NCI-H187 treated with DMSO at 0.1 percent for 48 hours (cell line): ENCODE measurements at regions not wholly inside any gene's neighbourhood (a gene's known extent, or its start where the extent isn't known, plus 50 kb on each side); places are given as distances from the start of the nearest gene placed in this dataset.

Experiments used
- DNase-seq: peaks from one replicate; lab custom pipeline; 2025; lab: John Stamatoyannopoulos, UW

DNA sequence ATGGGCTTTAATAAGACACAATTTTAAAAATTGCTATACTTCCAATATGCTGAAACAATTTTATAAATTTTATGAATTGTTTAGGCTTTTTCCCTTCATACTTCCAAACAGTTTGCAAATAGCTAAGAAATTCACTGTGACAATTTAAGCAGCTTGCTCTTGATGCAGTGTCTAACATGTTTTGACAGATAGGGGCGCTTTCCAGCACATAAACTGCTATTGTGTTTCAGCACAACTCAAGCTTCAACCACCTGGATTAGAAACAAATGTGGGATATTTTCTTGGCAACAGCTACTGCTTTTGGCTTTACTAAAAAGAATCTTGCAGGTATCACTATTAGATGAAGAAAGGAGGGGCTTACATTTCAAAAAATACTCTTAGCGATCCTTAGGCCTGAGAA lies 565.8 kb upstream of the DPPA4 start:
- no peak for DNase-seq

DNA sequence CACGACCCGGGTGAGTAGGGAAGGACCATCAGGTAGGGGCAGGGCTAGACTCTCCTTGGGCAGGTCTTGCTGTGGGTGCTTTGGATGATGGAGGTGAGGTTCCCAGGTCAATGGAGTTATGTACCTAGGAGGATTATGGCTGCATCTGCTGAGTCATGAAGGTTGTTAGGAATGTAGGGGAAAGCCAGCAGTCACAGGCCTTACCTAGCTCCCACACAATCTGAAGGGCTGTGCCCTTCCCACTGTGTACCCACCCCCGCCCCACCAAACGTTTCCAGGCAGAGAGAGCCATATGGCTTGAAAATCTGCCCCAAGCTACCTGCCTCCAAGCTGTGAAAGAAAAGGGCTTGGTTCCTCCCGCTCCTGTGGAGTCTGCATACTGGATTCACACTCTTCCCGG lies 573.4 kb upstream of the DPPA4 start:
- DNase-seq = no peak

DNA sequence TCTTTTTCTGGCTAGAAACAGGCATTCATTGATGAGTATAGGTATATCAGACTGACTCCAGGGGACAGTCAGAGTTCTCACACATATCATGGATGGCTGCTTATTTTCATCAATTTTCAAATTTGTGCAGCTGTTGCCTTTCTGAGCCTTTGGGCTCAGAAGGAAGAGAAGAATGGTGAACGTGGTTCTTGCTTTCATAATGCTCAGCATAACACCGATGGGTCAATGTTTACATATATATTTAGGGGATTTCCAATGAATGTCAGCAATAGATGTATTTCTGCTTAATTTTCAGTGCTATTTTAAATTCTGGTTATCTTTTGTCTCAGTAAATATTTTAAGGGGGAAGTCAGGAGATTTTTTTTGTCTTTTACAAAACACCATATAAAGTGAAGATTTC lies 581.4 kb upstream of the DPPA4 start:
- no peak for DNase-seq

DNA sequence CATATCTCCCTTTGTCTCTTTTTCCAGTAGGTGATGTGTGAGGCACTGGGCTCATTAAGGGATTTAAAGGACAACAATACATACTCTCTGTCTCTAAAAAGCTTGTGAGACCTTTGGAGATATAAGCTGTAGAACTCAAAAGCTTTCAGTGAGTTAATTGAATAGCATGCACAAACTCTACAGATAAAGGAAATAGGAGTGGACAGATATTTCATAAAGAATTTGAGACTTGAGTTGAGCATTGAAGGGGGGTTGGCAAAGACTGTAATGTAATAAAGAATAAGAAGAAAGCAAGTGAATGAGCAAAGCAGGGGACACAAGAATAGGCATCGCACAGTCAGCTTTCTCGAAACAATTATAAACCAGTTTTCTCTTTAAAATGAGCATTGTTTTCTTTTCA lies 583.4 kb upstream of the DPPA4 start:
- no peak for DNase-seq

DNA sequence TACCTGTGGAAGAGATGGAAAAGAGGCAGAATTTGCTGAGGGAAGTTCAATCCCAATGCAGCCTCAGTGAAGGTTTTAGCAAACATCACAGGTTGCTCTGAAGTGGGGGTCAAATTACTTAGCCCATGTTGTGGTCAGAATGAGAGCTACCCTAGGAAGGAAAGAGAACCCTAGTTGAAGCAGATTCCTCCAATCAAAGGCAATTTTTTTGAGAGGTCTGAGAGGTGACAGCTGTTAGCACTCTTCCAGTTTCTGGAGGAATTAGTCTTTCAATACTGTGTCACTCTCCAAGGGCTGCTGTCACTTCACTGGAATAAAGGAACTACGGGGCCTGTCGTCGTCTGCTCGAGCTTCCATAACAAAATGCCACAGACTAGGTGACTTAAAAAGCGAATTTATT lies 584.2 kb upstream of the DPPA4 start:
- peak; percentile 79 for DNase-seq

DNA sequence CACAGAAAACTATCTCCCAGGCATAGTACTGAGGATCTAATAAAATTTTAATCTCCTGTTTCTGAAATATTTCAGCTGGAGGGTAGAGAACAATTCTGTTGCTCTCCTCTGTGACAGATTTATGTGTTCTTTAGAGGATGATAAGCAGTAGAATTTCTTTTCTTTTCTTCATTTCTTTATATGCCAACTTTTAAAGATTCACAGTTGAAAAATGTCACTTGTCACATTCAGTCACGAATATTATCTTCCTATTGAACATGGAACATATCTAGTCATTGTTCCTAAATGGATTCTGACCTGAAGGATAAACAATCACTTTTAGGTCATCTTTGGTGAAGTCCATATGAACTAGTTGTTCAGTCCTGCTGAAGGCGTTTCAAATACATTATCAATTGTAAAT lies 585.5 kb upstream of the DPPA4 start:
- DNase-seq = no peak

DNA sequence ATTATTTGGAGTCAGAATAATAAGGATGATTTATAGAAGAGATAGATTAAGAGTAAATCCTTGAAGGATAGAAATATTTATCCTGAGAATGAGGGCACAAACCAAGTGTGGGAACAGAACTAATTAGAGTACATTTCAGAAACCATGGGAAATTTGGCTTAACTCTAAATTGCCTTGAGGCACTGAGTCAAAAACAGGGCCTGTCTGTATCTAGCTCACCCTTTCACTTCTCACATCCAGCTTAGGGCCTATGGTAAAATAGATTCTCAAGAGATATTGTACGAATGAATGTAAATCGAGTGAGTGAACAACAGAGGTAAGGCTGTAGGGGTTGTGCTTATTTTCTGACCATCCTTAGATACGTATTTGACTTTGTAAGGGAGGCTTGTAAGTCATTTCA lies 586.1 kb upstream of the DPPA4 start:
- DNase-seq = no peak

DNA sequence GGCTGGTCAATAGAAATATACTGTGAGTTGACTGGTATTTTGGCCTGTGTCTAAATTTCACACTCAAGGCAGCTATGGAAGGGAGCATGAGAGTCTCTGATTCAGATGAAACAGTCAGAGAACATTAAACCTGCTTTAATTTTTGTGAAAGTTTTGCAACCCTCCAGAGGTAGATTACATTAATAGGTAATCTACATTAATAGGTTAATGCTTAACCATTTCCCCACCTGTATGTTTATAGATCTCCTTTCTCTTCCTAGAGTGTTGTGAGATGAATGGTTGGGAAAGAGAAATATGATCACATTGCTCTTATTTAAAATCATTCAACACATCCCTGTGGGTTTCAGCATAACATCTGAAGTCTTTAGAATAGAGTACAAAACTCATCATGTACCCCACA lies 586.9 kb upstream of the DPPA4 start:
- no peak for DNase-seq

DNA sequence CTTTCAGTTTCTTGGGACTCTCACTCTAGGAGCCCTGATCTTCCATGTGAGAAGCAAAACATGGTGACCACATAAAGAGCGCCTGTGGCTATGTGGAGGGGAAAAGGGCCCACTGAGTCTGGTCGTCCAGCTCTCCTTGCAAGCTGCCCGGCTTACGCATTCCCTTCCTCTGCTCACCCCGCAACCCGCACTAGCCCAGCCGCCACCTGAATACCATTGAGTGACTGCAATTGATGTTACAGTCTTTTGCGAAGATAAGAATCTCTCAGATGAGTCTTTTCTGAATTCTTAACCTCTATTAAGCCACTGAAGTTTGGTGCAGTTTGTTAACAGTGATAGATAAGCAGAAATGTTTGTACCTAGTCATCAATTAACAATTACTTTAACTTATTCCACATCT lies 589.0 kb upstream of the DPPA4 start:
- DNase-seq = no peak

DNA sequence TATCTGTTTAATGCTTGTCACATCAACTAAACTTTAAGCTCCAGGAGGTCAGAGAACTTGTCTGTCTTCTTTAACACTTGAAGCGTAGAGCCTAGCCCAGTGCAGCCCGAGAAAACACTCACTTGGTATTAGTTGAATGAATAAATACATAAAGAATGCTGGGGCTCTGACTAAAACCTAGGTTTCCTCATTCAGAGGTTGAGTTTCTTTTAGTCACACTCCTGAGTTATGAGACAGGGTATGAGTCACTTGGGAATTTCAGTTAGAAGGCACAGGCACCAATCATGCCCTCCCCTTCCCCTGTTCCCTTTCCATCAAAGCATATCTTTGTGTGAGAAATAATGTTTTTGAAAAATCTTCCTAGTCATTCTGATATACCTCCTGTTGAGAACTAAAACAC lies 589.8 kb upstream of the DPPA4 start:
- no peak for DNase-seq

DNA sequence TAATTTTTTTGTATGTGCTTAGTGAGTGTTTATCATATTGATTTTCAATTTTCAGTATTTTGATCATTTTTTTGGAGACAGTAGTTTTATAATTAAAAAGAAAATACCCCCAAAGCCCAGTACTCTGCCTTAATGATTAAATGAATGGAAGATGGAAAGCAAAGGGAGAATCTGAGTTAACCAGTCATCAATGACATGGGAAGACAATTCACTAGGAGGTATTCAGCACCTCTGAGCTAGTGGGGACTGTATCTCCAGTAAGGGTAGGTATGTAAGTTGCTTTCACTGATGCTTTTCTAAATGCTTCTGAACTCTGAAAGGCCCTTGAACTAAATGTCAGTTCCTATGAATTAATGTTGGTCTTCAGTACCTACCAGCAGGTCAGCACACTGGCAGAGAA lies 590.4 kb upstream of the DPPA4 start:
- no peak for DNase-seq

DNA sequence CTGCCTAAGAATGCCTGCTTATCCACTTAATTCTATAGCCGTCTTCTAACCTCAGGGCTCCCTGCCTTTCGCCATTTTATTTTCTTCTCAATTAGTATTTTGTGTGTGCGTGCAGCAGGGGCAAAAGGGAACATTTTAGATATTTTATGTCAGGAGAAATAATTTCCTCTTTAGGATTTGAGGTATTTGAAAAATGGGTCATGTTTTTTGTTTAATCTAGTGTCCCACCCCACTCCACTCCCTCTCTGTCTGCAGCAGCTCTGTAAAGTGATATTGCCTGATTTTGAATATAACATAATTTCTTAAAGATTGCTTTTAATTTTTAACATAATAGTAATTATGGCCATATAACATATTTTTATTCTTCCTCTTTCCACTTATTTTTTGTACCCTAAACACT lies 593.2 kb upstream of the DPPA4 start:
- DNase-seq = no peak

DNA sequence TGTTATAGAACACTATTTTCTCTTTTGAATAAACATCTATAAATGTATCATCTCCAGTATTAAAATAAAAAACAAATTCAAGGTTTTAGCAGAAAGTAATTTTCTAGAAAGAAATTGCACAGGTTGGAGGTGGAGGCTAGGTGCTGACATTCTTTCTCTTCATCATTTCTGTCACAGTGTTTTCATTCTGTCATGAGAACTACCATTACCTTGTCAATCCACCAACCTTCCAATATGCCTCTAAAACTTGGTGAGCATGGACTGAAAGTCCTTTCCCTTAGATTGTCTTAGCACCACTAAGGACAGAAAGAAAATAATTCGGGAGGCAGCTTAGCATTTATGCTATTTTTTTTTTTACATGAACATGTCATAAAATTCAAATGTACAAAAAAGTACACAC lies 596.2 kb upstream of the DPPA4 start:
- DNase-seq = no peak

DNA sequence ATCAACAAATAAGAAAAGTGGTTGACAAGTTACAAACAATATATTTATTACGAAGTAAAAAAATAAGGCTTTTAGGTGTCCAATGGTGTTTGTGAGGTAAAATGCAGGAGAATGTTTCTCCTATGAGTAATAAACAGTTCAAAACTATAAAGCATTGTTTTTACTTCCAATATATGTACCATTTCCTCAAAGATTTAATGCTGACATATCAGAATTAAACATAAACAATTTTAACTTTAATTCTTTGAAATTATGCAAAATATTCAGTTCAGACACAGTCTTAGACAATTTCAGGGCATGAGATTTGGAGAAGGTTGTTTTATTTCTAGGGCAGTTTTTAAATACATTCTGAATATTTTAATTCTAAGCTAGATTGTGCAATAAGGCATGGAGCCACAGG lies 602.5 kb upstream of the DPPA4 start:
- no peak for DNase-seq

DNA sequence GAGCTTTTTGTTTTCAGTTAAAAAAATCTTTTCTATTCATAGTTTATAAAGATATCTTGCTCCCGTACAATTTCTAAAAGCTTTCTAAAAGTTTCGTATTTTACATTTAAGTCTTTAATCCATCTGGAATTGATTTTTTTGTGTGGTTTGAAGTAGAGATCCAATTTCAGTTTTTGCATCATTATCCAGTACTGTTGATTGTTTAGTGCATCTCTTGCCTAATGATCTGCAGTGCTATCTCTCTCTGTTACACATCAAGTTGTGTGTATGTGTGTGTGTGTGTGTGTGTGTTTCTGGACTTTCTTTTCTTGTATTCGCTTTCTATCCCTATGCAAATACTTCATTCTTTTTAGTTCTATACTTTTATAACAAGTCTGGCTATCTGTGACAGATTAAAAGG lies 605.8 kb upstream of the DPPA4 start:
- no peak for DNase-seq

DNA sequence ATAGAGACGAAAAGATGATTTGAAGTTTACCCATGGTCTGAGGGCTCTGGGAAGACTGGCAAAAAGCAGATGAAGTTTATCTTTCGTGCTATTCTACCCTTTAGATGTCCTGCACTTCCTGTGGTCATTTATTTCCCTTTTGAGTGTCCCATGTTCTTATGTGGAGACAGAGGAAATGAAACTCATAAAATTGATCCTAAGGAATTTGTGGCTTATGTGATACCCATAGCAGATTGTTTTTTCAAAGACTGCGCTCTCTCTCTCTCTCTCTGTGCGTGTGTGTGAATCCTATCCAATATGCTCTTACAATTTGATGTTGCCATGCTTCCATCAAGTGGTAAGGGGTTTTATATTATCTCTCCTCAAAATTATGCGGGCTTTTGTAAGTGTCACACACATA lies 607.5 kb upstream of the DPPA4 start:
- DNase-seq = no peak

DNA sequence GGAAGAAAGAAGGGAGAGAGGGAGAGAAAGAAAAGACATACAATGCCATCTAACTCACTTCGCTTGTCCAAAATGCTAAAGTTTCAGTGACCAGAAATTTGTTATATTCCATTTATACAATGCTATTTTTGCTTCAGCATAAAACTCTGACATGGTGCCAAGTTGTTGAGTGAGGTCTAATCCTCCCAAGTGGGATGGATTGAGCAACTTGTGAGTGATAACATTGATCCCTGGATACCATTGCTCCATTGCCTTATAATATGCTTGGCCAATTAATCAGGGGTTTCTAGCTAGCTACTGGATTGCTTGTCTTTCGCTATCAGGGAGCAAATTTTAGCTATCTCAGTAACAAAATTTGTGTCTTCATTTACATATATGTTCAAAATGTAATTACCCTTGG lies 615.6 kb upstream of the DPPA4 start:
- no peak for DNase-seq

DNA sequence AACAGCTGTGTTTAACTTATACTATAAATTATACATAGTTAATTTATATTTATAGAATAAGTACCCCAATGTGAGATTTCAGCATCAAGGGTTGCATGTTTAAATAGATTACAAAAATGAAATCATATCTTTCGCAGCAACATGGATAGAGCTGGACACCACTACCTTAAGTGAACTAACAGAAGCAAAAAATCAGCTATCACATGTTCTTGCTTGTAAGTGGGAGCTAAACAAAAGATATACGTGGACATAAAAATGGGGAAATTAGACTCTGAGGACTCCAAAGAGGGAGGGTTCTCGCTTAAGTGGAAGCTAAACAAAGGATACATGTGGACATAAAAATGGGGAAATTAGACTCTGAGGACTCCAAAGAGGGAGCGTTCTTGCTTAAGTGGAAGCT lies 626.5 kb upstream of the DPPA4 start:
- peak; percentile 32 for DNase-seq

DNA sequence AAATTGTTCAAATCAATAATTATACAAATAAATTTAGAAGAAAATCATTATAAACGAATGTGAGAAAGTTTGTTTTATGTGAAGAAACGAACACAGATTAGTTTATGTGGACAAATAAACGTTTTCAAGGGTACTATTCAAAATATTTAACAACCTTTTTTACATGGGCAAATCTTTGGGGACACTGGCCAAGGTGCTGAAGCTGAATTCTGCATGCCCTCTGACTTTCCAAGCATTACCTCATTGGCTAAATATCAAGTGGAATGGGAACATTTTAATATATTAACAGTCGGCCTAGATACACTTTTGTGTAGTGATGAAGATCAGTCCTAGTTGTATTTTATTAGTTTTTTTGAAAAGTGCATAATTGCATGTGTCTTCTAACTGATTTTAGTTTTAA lies 636.4 kb upstream of the DPPA4 start:
- no peak for DNase-seq

DNA sequence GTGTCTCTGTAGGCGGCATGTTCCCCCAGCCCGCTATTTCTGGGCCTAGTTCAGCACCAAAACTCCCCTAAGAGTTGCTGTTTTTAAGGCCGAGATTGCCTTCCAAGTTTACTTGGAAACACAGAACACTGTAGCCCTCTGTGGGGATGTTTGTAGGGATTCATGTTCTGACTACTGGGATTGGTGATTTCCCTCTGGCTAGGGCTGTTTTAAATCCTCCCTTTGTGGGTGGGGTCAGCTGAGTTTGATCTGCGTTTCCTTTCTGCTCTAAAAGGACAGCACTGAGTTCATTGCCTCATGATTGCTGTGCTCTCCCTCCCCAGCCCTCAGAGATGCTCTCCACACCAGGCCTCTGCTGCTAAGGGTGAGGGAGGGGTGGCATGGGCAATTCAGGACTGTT lies 640.6 kb upstream of the DPPA4 start:
- no peak for DNase-seq

DNA sequence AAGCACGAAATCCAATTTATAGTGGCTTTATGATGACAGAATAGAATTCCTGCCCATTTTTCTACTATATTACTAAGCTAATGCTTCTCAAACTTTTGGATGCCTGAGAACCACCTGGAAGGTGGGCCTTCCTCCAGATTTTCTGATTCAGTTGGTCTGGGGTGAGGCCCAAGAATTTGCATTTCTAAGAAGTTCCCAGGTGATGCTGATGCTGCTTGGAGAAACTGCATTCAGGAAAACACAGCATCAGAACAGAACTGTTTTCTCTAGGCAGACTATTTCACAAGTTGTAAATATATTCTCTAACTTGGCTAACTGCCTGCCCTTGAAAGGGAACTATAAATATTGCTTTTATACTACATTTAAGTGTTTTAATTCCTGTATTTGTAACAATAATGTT lies 644.9 kb upstream of the DPPA4 start:
- DNase-seq = no peak

DNA sequence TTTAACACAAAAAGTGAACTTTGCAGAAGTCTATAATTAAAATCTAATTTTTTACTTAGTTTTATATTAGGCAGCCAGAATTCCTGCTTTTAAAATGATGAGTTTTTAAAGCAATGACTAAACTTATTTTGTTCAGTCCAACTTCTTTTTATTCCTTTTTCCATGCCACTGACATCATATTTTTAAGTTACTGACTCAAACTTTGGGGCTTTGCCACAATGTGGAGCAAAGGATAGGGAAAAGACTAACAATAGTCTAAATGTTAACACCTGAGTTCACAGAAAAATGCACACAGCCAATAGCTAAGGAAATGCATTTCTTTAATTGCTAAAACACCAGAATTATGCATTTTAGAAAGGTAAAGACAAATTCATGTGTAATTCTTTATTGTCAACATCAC lies 647.6 kb upstream of the DPPA4 start:
- no peak for DNase-seq

DNA sequence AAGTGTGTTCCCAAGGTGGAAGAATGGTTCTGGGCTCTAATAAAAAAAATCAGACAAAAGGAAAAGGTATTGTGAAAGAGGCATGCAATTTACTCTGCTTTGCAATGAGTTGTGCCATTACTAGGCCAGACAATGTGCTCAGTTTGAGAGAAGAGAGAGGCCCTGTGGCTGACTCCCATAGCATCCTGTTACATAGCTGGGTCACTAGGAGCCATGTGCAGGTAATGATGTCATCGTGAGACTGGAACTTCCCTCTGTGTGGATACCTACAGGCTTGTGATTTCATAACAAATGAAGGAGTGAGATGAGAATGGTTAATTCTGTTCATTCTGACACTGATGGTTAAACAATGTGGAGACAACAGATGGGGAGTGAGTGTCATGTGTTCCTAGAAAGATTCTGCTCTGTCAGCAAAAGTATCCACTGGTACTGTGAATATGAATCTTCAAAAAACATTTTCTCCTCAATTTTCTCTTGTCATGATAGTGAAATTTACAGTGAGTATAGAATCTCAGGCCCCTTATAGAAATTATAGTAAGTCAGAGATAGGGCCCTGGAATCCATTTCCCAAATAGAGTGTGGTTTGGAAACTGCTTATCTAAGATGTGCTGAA lies 648.7 kb upstream of the DPPA4 start:
- DNase-seq = no peak

DNA sequence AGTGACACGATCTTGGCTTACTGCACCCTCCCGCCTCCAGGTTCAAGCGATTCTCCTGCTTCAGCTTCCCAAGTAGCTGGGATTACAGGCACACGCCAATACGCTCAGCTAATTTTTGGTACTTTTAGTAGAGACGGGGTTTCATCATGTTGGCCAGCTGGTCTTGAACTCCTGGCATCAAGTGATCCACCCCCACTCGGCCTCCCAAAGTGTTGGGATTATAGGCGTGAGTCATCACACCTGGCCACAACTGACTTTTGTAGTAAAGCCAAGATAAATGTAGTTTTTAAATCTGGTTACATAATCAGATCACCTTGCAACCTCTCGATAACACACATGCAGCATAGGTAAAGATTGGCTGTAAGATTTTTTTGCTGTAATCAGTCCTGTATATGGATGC lies 657.5 kb upstream of the DPPA4 start:
- no peak for DNase-seq

DNA sequence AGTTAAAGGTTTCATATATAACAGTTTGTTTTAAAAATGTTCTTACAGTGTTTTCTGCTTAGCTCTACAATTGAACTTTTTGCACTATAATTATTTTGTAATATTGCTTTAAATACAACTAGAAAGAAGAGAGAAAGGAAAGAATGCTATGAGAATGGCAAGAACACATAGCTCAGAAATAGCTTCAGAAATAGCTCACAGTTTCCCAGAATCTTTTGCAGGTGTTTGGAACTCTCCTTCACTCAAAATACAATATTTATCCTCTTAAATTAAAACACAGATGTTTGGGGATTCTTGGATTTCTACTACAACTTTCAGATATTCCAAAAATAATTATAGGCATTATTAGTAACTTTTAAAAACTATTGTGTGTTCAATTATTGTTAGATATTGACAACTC lies 658.0 kb upstream of the DPPA4 start:
- no peak for DNase-seq
